ENCODE measurements at regions not wholly inside any gene's neighbourhood (a gene's known extent, or its start where the extent isn't known, plus 50 kb on each side); places are given as distances from the start of the nearest gene placed in this dataset.

GRCh38 chr4:130288576-130288975 lies 1192.6 kb downstream of the C4orf33 start:
- peaks cover 0 to 6% (median 0%) of the 10 kb centered on the region in 7 donors for H3K9me3 Mint-ChIP-seq
- Histone ChIP-seq H3K4me2 (replicated peaks; ENCODE audit: extremely low read depth, low read length, poor library complexity, severe bottlenecking) (no peak overlapping the region), H4K20me1 (ENCODE audit: insufficient read depth, low read length) (no peaks in the 10 kb centered on the region), H3K27ac (ENCODE audit: low read depth in 1 of 2, low read length in 2 of 2) (no peak overlapping the region), H2AFZ (ENCODE audit: insufficient read depth, low read depth, low read length, poor library complexity, severe bottlenecking) (no peak overlapping the region), H3K36me3 (replicated peaks in 1 of 2; ENCODE audit: control insufficient read depth in 1 of 2, insufficient read depth in 2 of 2, low read length in 2 of 2) (no peaks in the 10 kb centered on the region), H3K27me3 (ENCODE audit: control insufficient read depth in 2 of 2, insufficient read depth in 2 of 2, low read length in 2 of 2) (no peaks in the 10 kb centered on the region), H3K4me1 (ENCODE audit: control insufficient read depth in 1 of 2, insufficient read depth in 2 of 2, low read length in 2 of 2) (no peaks in the 10 kb centered on the region), H3K4me3 (replicated peaks in 1 of 3; ENCODE audit: low read depth in 2 of 3, low read length in 3 of 3) (no peak overlapping the region), H3K9me3 (replicated peaks in 1 of 2; ENCODE audit: control insufficient read depth in 1 of 2, insufficient read depth in 1 of 2, low read length in 2 of 2) (no peaks in the 10 kb centered on the region), H3K79me2 (ENCODE audit: insufficient read depth, low read length) (no peaks in the 10 kb centered on the region), H3K9ac (ENCODE audit: insufficient read depth, low read length, poor library complexity, severe bottlenecking) (no peak overlapping the region)
- H3K4me3 Mint-ChIP-seq = no peak overlapping the region
- no peak for TF ChIP-seq CTCF (IDR thresholded peaks at IDR 0.05)
- intact Hi-C loops (cut with micrococcal nuclease) = no loop called here
- DNase-seq = no peak
- no peaks in the 10 kb centered on the region for H3K36me3 Mint-ChIP-seq
- H3K27ac Mint-ChIP-seq = no peak overlapping the region
- H3K4me1 Mint-ChIP-seq = no peaks in the 10 kb centered on the region
- WGBS (ENCODE audit: insufficient coverage) = no CpG with 5 or more reads among the region's 1 CpG
- no peaks in the 10 kb centered on the region for H3K27me3 Mint-ChIP-seq (ENCODE audit: low read depth in 3 of 3)

GRCh38 chr4:130293692-130294091 lies 1197.7 kb downstream of the C4orf33 start:
- no peaks in the 10 kb centered on the region for H3K9me3 ChIP-seq (replicated peaks in 1 of 2; ENCODE audit: control insufficient read depth in 1 of 2, insufficient read depth in 1 of 2, low read length in 2 of 2)
- H3K27ac Mint-ChIP-seq = no peak overlapping the region

More at GRCh38 chr4:130293692-130294091, 1197.7 kb downstream of the C4orf33 start:
- intact Hi-C loops (cut with micrococcal nuclease) = no loop called here
- Mint-ChIP-seq H3K4me3 (no peak overlapping the region), H3K36me3 (no peaks in the 10 kb centered on the region), H3K4me1 (no peaks in the 10 kb centered on the region), H3K27me3 (ENCODE audit: low read depth in 3 of 3) (no peaks in the 10 kb centered on the region), H3K9me3 (peaks cover 0 to 3% (median 0%) of the 10 kb centered on the region in 7 donors)
- no peaks in the 10 kb centered on the region for H3K27me3 ChIP-seq (ENCODE audit: control insufficient read depth in 2 of 2, insufficient read depth in 2 of 2, low read length in 2 of 2)
- H3K4me3 ChIP-seq (replicated peaks in 1 of 3; ENCODE audit: low read depth in 2 of 3, low read length in 3 of 3) = no peak overlapping the region
- H3K36me3 ChIP-seq (replicated peaks in 1 of 2; ENCODE audit: control insufficient read depth in 1 of 2, insufficient read depth in 2 of 2, low read length in 2 of 2) = no peaks in the 10 kb centered on the region
- TF ChIP-seq CTCF (IDR thresholded peaks at IDR 0.05) = no peak
- H3K4me1 ChIP-seq (ENCODE audit: control insufficient read depth in 1 of 2, insufficient read depth in 2 of 2, low read length in 2 of 2) = no peaks in the 10 kb centered on the region
- H3K27ac ChIP-seq (ENCODE audit: low read depth in 1 of 2, low read length in 2 of 2) = no peak overlapping the region
- no peak for DNase-seq
- H3K9ac ChIP-seq (ENCODE audit: insufficient read depth, low read length, poor library complexity, severe bottlenecking) = no peak overlapping the region
- no peaks in the 10 kb centered on the region for H4K20me1 ChIP-seq (ENCODE audit: insufficient read depth, low read length)
- H2AFZ ChIP-seq (ENCODE audit: insufficient read depth, low read depth, low read length, poor library complexity, severe bottlenecking) = no peak overlapping the region
- no peaks in the 10 kb centered on the region for H3K79me2 ChIP-seq (ENCODE audit: insufficient read depth, low read length)
- no peak overlapping the region for H3K4me2 ChIP-seq (replicated peaks; ENCODE audit: extremely low read depth, low read length, poor library complexity, severe bottlenecking)
